MCF 10A (cell line): ENCODE measurements at regions not wholly inside any gene's neighbourhood (a gene's known extent, or its start where the extent isn't known, plus 50 kb on each side); places are given as distances from the start of the nearest gene placed in this dataset.
"Not testable (repeated sequence)": the region's sequence is repeated elsewhere in the genome, so short reads cannot be mapped to it uniquely, and the experiment has no call there.

Experiments used
- BruUV-seq: library from RNA; stranded (reverse); fragments of 400-500 nt; replicated peaks from 2 replicates; lab custom pipeline; 2021; lab: Mats Ljungman, UMichigan
- CTCF ChIA-PET: fragments of 300-600 bp; sonication (Branson Sonifier 250); formaldehyde crosslinking; extraction: SDS; loops from one replicate; lab custom pipeline; 2021; ENCODE audit warnings: antibody characterized with exemption, inconsistent platforms; lab: Yijun Ruan, JAX
- POLR2A ChIA-PET: fragments of 300-600, 350-650 bp; sonication (Branson Sonifier 250); formaldehyde crosslinking; extraction: SDS; loops from one replicate; lab custom pipeline; 2020; ENCODE audit warnings: antibody characterized with exemption, inconsistent platforms; lab: Yijun Ruan, JAX
- DNase-seq: peaks from one replicate; pipeline ENCODE4 v3.0.0-alpha.2; 2018; ENCODE audit not compliant: unreplicated experiment
- H3K27ac Mint-ChIP-seq: one replicate; pipeline ENCODE4 v1.8.0; 2022; ENCODE audit warnings: mild to moderate bottlenecking, low read depth, mixed read lengths; ENCODE audit not compliant: unreplicated experiment
- H3K27me3 Mint-ChIP-seq: one replicate; pipeline ENCODE4 v1.8.0; 2022; ENCODE audit warnings: mixed read lengths; ENCODE audit not compliant: insufficient read depth, unreplicated experiment
- H3K36me3 Mint-ChIP-seq: one replicate; pipeline ENCODE4 v1.8.0; 2022; ENCODE audit warnings: mild to moderate bottlenecking, moderate library complexity, mixed read lengths; ENCODE audit not compliant: insufficient read depth, unreplicated experiment
- H3K4me1 Mint-ChIP-seq: one replicate; pipeline ENCODE4 v1.8.0; 2022; ENCODE audit warnings: mixed read lengths; ENCODE audit not compliant: insufficient read depth, unreplicated experiment
- H3K4me3 Mint-ChIP-seq: one replicate; pipeline ENCODE4 v1.8.0; 2022; ENCODE audit warnings: mild to moderate bottlenecking, moderate library complexity, mixed read lengths; ENCODE audit not compliant: unreplicated experiment
- H3K9me3 Mint-ChIP-seq: one replicate; pipeline ENCODE4 v1.8.0; 2022; ENCODE audit warnings: mixed read lengths; ENCODE audit not compliant: unreplicated experiment
- CTCF ChIP-seq: fragments of 200-600 bp; IDR thresholded peaks from one replicate; pipeline ENCODE4 v1.8.0; 2022; ENCODE audit warnings: antibody characterized with exemption, mild to moderate bottlenecking; ENCODE audit not compliant: unreplicated experiment
- intact Hi-C: fragments of 100-400 bp; cut with micrococcal nuclease; formaldehyde crosslinking; loops from 2 replicates; pipeline ENCODE4 v1.14.1; 2022

GRCh38 chr6:155538708-155539390 is 83.2 kb upstream of the NOX3 start:
- Mint-ChIP-seq H3K27ac (no peak overlapping the region), H3K36me3 (no peaks in the 10 kb centered on the region), H3K4me3 (no peak overlapping the region), H3K4me1 (no peaks in the 10 kb centered on the region), H3K9me3 (peaks cover 4% of the 10 kb centered on the region), H3K27me3 (no peaks in the 10 kb centered on the region)
- ChIA-PET CTCF (no interaction called here), POLR2A (no interaction called here)
- no TSS peak for BruUV-seq
- no peak for DNase-seq
- intact Hi-C loops = no loop called here
- no peak for TF ChIP-seq CTCF

- H3K36me3 Mint-ChIP-seq = no peaks in the 10 kb centered on the region
- no peaks in the 10 kb centered on the region for H3K27me3 Mint-ChIP-seq
- ChIA-PET POLR2A (interaction anchor here (0.6 kb wide), 1 partner anchor 333 kb away, joined by 3 read pairs; no protein-coding TSS in a partner anchor), CTCF (interaction anchor here (1.6 kb wide), 1 partner anchor 208 kb away, joined by 5 read pairs; no protein-coding TSS in a partner anchor)
- BruUV-seq = no TSS peak
- no peaks in the 10 kb centered on the region for H3K4me1 Mint-ChIP-seq
- intact Hi-C loops = loop anchor here (5.0 kb wide), 1 partner anchor 192 kb away; no protein-coding TSS in a partner anchor
- TF ChIP-seq CTCF = no peak
- no peak for DNase-seq
- no peak overlapping the region for H3K4me3 Mint-ChIP-seq
- no peak overlapping the region for H3K27ac Mint-ChIP-seq
- peaks cover 2% of the 10 kb centered on the region for H3K9me3 Mint-ChIP-seq
Measured at GRCh38 chr6:155534678-155535077, 79.0 kb upstream of the NOX3 start.

GRCh38 chr6:155530219-155530834 is 74.7 kb upstream of the NOX3 start:
- peak; percentile 68 for TF ChIP-seq CTCF
- no peaks in the 10 kb centered on the region for H3K27me3 Mint-ChIP-seq
- H3K9me3 Mint-ChIP-seq = no peaks in the 10 kb centered on the region
- BruUV-seq = no TSS peak
- ChIA-PET POLR2A (interaction anchor here (0.8 to 2.2 kb wide), 2 partner anchors 201 to 215 kb away, joined by 3 to 19 read pairs; no protein-coding TSS in a partner anchor), CTCF (interaction anchor here (1.7 to 2.6 kb wide), 3 partner anchors 25 to 214 kb away, joined by 7 to 34 read pairs (median 13); no protein-coding TSS in a partner anchor)
- H3K4me1 Mint-ChIP-seq = peaks cover 9% of the 10 kb centered on the region
- H3K4me3 Mint-ChIP-seq = no peak overlapping the region
- no peak overlapping the region for H3K27ac Mint-ChIP-seq
- peak; percentile 56 for DNase-seq
- intact Hi-C loops = loop anchor here (1.0 to 5.0 kb wide), 3 partner anchors 150 to 203 kb away; no protein-coding TSS in a partner anchor
- peaks cover 6% of the 10 kb centered on the region for H3K36me3 Mint-ChIP-seq

- not testable (repeated sequence) for H3K4me1 Mint-ChIP-seq, H3K27me3 Mint-ChIP-seq, H3K36me3 Mint-ChIP-seq, H3K4me3 Mint-ChIP-seq, H3K9me3 Mint-ChIP-seq, DNase-seq, BruUV-seq
- intact Hi-C loops = loop anchor here (1.0 to 5.0 kb wide), 3 partner anchors 149 to 203 kb away; no protein-coding TSS in a partner anchor
- H3K27ac Mint-ChIP-seq = peak overlapping the region; percentile 89
- ChIA-PET CTCF (interaction anchor here (0.7 to 2.6 kb wide), 7 partner anchors 9 to 1130 kb away, joined by 3 to 34 read pairs (median 6); no protein-coding TSS in a partner anchor), POLR2A (interaction anchor here (0.8 to 2.2 kb wide), 4 partner anchors 36 to 1251 kb away, joined by 3 to 19 read pairs (median 10); no protein-coding TSS in a partner anchor)
Measured at GRCh38 chr6:155529814-155530213, 74.2 kb upstream of the NOX3 start.
